Nephron (organoid): ENCODE measurements at regions not wholly inside any gene's neighbourhood (a gene's known extent, or its start where the extent isn't known, plus 50 kb on each side); places are given as distances from the start of the nearest gene placed in this dataset.

ENCODE experiments used
- H3K27ac Mint-ChIP-seq, 3 experiments: 2 replicates each; pipeline ENCODE4 v1.8.0; 2020; ENCODE audit warnings: mixed read lengths in 3 of 3, mild to moderate bottlenecking in 2 of 3, moderate library complexity in 1 of 3
- H3K27me3 Mint-ChIP-seq: 2 replicates; pipeline ENCODE4 v1.8.0; 2021; ENCODE audit warnings: low read depth, mild to moderate bottlenecking, moderate library complexity, mixed read lengths
- H3K36me3 Mint-ChIP-seq: 2 replicates; pipeline ENCODE4 v1.8.0; 2020; ENCODE audit warnings: low read depth, mixed read lengths
- H3K4me1 Mint-ChIP-seq: 2 replicates; pipeline ENCODE4 v1.8.0; 2020; ENCODE audit warnings: mixed read lengths
- H3K4me3 Mint-ChIP-seq, 3 experiments: 2 replicates each; pipeline ENCODE4 v1.8.0; 2020; ENCODE audit warnings: mild to moderate bottlenecking in 3 of 3, mixed read lengths in 3 of 3, moderate library complexity in 2 of 3
- H3K9me3 Mint-ChIP-seq: 2 replicates; pipeline ENCODE4 v1.8.0; 2020; ENCODE audit warnings: mixed read lengths
- TF ChIP-seq, protein P1 (sequence below), 3 experiments: fragments of 200-600 bp; sonication (generic); IDR thresholded peaks; one replicate each; pipeline ENCODE4 v1.5.0; 2021; ENCODE audit warnings: antibody characterized with exemption in 3 of 3; ENCODE audit not compliant: unreplicated experiment in 3 of 3

DNA sequence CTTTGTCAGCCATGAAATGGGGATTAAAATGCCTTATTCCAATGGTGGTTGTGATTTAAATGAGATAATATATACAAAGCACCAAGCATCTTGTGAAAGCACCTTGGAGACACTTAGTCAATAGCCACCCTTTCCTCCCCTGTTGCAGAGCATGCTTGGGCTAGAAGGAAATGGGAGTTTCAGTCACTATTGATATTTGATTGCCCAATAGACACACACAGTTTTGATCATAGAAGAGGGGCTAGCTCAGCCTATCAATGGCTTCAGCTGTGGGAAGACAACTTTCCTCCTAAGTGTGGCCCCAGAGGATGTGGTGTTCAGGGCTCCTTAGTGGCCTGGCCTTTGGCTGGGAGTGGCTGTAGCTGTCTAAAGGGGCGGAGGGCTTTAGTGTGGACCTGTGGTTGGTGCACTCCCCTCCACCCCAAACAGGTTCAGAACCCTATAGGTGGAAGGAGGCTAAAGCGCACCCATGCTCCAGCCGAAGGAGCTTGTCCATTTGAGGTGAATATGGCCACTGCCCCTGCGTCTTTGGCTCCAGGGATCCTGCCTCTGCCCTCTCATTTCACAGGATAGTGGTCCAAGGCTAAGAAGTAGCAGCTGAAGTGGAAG lies 132.3 kb downstream of the TMEM30B start:
- TF ChIP-seq, protein P1, sequence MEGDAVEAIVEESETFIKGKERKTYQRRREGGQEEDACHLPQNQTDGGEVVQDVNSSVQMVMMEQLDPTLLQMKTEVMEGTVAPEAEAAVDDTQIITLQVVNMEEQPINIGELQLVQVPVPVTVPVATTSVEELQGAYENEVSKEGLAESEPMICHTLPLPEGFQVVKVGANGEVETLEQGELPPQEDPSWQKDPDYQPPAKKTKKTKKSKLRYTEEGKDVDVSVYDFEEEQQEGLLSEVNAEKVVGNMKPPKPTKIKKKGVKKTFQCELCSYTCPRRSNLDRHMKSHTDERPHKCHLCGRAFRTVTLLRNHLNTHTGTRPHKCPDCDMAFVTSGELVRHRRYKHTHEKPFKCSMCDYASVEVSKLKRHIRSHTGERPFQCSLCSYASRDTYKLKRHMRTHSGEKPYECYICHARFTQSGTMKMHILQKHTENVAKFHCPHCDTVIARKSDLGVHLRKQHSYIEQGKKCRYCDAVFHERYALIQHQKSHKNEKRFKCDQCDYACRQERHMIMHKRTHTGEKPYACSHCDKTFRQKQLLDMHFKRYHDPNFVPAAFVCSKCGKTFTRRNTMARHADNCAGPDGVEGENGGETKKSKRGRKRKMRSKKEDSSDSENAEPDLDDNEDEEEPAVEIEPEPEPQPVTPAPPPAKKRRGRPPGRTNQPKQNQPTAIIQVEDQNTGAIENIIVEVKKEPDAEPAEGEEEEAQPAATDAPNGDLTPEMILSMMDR (IDR thresholded peaks at IDR 0.05; ENCODE audit: unreplicated experiment in 3 of 3): no peak
- Mint-ChIP-seq H3K36me3 (peaks cover 15% of the 10 kb centered on the region), H3K9me3 (peaks cover 16% of the 10 kb centered on the region), H3K27ac (peak overlapping the region; percentile 95 to 96 (median 96)), H3K4me3 (no peak overlapping the region), H3K27me3 (no peaks in the 10 kb centered on the region), H3K4me1 (peaks cover 79% of the 10 kb centered on the region)

DNA sequence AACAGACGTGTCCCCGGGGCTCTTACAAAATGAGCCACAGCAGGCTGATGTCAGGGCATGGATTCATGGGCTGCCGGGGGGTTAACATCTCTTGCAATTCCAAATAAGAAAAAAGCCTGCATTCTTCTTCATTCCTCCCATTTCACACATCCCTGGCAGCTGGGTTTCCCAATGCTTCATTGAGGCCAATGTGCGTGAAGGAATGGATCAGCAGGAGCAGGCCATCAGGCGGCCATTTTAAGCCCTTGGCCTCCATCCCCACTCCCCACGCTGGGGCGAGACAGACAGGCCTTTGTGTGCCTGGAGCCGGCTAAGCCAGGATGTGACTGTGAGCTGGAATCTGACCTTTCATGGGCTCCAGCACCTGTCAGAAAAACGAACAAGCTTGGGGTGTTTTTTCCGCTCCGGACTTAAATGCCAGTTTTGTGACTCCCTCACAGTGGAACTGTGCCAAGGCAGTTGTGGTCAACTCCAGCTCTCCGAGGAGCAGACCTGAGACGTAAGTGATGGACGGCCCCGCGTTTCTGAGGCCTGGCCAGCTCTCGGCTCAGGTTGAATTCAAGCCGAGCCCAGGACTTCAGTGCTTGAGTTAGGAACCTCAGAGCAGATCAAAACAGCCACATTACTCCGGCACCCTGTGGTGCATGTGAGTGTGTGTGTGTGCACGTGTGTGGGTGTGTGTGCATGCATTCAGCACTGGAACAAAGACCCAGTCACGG lies 133.1 kb downstream of the TMEM30B start:
- Mint-ChIP-seq H3K4me1 (peaks cover 71% of the 10 kb centered on the region), H3K27me3 (no peaks in the 10 kb centered on the region)

DNA sequence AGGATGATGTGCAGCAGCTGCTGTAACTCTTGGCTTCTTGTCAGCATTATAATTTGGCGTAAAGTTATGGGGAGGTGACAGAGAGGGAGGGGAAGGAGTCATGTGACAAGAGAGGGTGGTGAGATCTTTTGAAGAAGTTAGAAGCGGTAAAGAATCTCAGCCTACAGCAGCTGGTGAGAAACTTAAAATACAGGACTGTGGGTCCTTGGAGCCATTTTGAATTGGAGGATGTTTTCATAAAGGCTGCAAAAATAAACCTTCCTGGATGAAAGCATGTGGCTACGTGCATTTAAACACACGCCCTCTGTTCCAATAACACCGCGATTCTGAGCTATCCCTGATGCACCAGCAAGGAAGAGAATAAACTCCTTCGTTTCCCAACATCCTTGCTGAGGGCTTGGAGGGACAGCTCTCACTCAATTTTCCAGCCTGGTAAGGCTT lies 133.7 kb downstream of the TMEM30B start:
- Mint-ChIP-seq H3K4me1 (peaks cover 65% of the 10 kb centered on the region), H3K36me3 (peaks cover 22% of the 10 kb centered on the region), H3K4me3 (peak overlapping the region in 2 of 3 experiments; percentile 24 to 40), H3K9me3 (peaks cover 28% of the 10 kb centered on the region), H3K27me3 (no peaks in the 10 kb centered on the region), H3K27ac (peak overlapping the region; percentile 95 to 96 (median 96))
- TF ChIP-seq, protein P1 (IDR thresholded peaks at IDR 0.05; ENCODE audit: unreplicated experiment in 3 of 3): no peak

More for the DNA sequence above, 133.1 kb downstream of the TMEM30B start:
- Mint-ChIP-seq H3K36me3 (peaks cover 22% of the 10 kb centered on the region), H3K4me3 (peak overlapping the region in 2 of 3 experiments; percentile 40 to 60), H3K27ac (peak overlapping the region; percentile 95 to 96 (median 96)), H3K9me3 (peaks cover 23% of the 10 kb centered on the region)
- TF ChIP-seq, protein P1 (IDR thresholded peaks at IDR 0.05; ENCODE audit: unreplicated experiment in 3 of 3): no peak

DNA sequence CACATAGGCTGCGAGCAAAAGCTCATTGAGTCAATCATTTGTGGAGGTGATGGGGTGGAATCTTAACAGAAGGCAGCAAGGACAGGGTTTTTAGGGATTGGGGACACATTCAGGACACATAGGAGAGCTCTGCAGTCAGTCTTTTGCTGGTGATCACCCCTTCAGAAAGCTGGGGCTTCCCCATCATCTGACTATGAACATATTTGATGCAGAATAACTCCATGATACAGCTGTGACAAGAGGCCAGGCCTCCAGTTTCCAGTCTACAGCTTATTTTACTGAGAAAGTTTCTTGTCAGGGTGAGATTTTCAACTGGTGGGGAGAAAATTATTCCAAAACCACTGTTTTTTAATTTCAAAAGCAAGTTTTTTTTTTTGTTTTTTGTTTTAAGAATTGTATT lies 134.2 kb downstream of the TMEM30B start:
- Mint-ChIP-seq H3K4me1 (peaks cover 64% of the 10 kb centered on the region), H3K36me3 (peaks cover 22% of the 10 kb centered on the region), H3K27me3 (no peaks in the 10 kb centered on the region), H3K9me3 (peaks cover 28% of the 10 kb centered on the region), H3K4me3 (no peak overlapping the region), H3K27ac (peak overlapping the region; percentile 95 to 96 (median 96))
- TF ChIP-seq, protein P1 (IDR thresholded peaks at IDR 0.05; ENCODE audit: unreplicated experiment in 3 of 3): no peak

DNA sequence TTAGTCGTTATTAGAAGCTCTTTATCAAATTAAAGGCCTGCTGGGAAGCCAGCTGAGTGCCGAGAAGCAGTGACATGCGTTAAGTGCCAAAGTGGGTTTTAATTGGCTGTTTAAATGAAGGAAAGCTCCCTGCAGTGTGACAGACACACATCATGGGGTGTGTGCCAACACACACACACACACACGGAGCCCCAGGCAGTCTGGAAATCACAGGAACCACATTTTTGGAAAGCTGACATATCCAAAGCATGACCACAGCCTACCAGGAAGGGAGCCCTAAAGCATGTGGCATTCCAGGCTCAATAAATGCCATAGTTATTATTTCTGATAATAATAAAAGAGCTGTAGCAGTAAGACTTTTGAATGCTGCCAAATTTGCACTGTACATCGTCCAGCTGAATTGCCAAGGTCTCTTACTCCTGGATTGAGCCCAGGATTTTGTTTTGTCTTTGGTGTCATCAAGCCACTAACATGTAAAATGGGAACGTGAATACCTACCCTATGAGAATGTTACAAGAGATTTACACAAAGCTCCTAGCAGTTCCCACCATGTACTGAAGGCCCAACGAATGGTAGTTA lies 135.1 kb downstream of the TMEM30B start:
- Mint-ChIP-seq H3K36me3 (peaks cover 22% of the 10 kb centered on the region), H3K4me1 (peaks cover 59% of the 10 kb centered on the region), H3K27ac (peak overlapping the region; percentile 95 to 96 (median 96)), H3K27me3 (no peaks in the 10 kb centered on the region), H3K9me3 (peaks cover 32% of the 10 kb centered on the region), H3K4me3 (no peak overlapping the region)
- TF ChIP-seq, protein P1 (IDR thresholded peaks at IDR 0.05; ENCODE audit: unreplicated experiment in 3 of 3): no peak
